ENCODE measurements at regions not wholly inside any gene's neighbourhood (a gene's known extent, or its start where the extent isn't known, plus 50 kb on each side); places are given as distances from the start of the nearest gene placed in this dataset.

GRCh38 chr3:6679510-6679909, 181.4 kb upstream of the GRM7 start:
- H3K36me3 ChIP-seq (ENCODE audit: insufficient read depth, low read length): no peaks in the 10 kb centered on the region
- no peak overlapping the region for H3K4me2 ChIP-seq (ENCODE audit: low read length)
- H3K4me1 ChIP-seq (ENCODE audit: insufficient read depth, low read length): no peaks in the 10 kb centered on the region
- H3K9ac ChIP-seq (ENCODE audit: low read length): no peak overlapping the region
- no peak overlapping the region for H3K4me3 ChIP-seq (ENCODE audit: insufficient read depth, low read depth, low read length)
- H2AFZ ChIP-seq (ENCODE audit: low read depth, low read length): no peak overlapping the region
- H3K4me3 Mint-ChIP-seq (ENCODE audit: unreplicated experiment): no peak overlapping the region
- no peaks in the 10 kb centered on the region for H3K36me3 Mint-ChIP-seq (ENCODE audit: low read depth, unreplicated experiment)
- H3K27me3 ChIP-seq (ENCODE audit: insufficient read depth, low read length): no peaks in the 10 kb centered on the region
- H3K27ac Mint-ChIP-seq (ENCODE audit: unreplicated experiment): no peak overlapping the region
- H3K27ac ChIP-seq (ENCODE audit: low read depth, low read length): no peak overlapping the region
- no peaks in the 10 kb centered on the region for H3K27me3 Mint-ChIP-seq (ENCODE audit: low read depth, unreplicated experiment)
- H3K9me3 Mint-ChIP-seq (ENCODE audit: unreplicated experiment): peaks cover 2% of the 10 kb centered on the region
- FAIRE-seq (no peak), DNase-seq (ENCODE audit: low read depth) (no peak)
- H3K9me3 ChIP-seq (ENCODE audit: insufficient read depth, low read depth, low read length): peaks cover 5% of the 10 kb centered on the region
- TF ChIP-seq CTCF (IDR thresholded peaks at IDR 0.05; ENCODE audit: insufficient read depth, low read depth, low read length) (no peak), EZH2 (IDR thresholded peaks at IDR 0.05; ENCODE audit: insufficient read depth, low read length) (no peak)
- H4K20me1 ChIP-seq (ENCODE audit: insufficient read depth, low read length): no peaks in the 10 kb centered on the region
- no peaks in the 10 kb centered on the region for H3K4me1 Mint-ChIP-seq (ENCODE audit: low read depth, unreplicated experiment)
- no peaks in the 10 kb centered on the region for H3K79me2 ChIP-seq (ENCODE audit: insufficient read depth, low read length)

GRCh38 chr3:6680119-6680806, 180.7 kb upstream of the GRM7 start:
- Histone ChIP-seq H3K4me2 (ENCODE audit: low read length) (no peak overlapping the region), H3K79me2 (ENCODE audit: insufficient read depth, low read length) (no peaks in the 10 kb centered on the region), H3K36me3 (ENCODE audit: insufficient read depth, low read length) (no peaks in the 10 kb centered on the region), H3K27me3 (ENCODE audit: insufficient read depth, low read length) (no peaks in the 10 kb centered on the region), H3K4me3 (ENCODE audit: insufficient read depth, low read depth, low read length) (no peak overlapping the region), H3K27ac (ENCODE audit: low read depth, low read length) (no peak overlapping the region), H4K20me1 (ENCODE audit: insufficient read depth, low read length) (no peaks in the 10 kb centered on the region), H2AFZ (ENCODE audit: low read depth, low read length) (no peak overlapping the region), H3K9me3 (ENCODE audit: insufficient read depth, low read depth, low read length) (peaks cover 5% of the 10 kb centered on the region), H3K4me1 (ENCODE audit: insufficient read depth, low read length) (no peaks in the 10 kb centered on the region), H3K9ac (ENCODE audit: low read length) (no peak overlapping the region)
- Mint-ChIP-seq H3K9me3 (ENCODE audit: unreplicated experiment) (peaks cover 2% of the 10 kb centered on the region), H3K27ac (ENCODE audit: unreplicated experiment) (no peak overlapping the region), H3K4me3 (ENCODE audit: unreplicated experiment) (no peak overlapping the region), H3K27me3 (ENCODE audit: low read depth, unreplicated experiment) (no peaks in the 10 kb centered on the region), H3K4me1 (ENCODE audit: low read depth, unreplicated experiment) (no peaks in the 10 kb centered on the region), H3K36me3 (ENCODE audit: low read depth, unreplicated experiment) (no peaks in the 10 kb centered on the region)
- FAIRE-seq: no peak
- DNase-seq (ENCODE audit: low read depth): no peak
- no peak for TF ChIP-seq CTCF (IDR thresholded peaks at IDR 0.05; ENCODE audit: insufficient read depth, low read depth, low read length)
- no peak for TF ChIP-seq EZH2 (IDR thresholded peaks at IDR 0.05; ENCODE audit: insufficient read depth, low read length)

GRCh38 chr3:6697285-6697684, 163.6 kb upstream of the GRM7 start:
- H3K9me3 Mint-ChIP-seq (ENCODE audit: unreplicated experiment): peaks cover 2% of the 10 kb centered on the region
- no peak for DNase-seq (ENCODE audit: low read depth)
- H3K36me3 Mint-ChIP-seq (ENCODE audit: low read depth, unreplicated experiment): no peaks in the 10 kb centered on the region
- no peaks in the 10 kb centered on the region for H3K79me2 ChIP-seq (ENCODE audit: insufficient read depth, low read length)
- H4K20me1 ChIP-seq (ENCODE audit: insufficient read depth, low read length): no peaks in the 10 kb centered on the region
- H3K4me1 ChIP-seq (ENCODE audit: insufficient read depth, low read length): no peaks in the 10 kb centered on the region
- H3K9me3 ChIP-seq (ENCODE audit: insufficient read depth, low read depth, low read length): no peaks in the 10 kb centered on the region
- H3K27me3 Mint-ChIP-seq (ENCODE audit: low read depth, unreplicated experiment): no peaks in the 10 kb centered on the region
- no peak overlapping the region for H3K4me3 ChIP-seq (ENCODE audit: insufficient read depth, low read depth, low read length)
- H3K27ac ChIP-seq (ENCODE audit: low read depth, low read length): no peak overlapping the region
- no peaks in the 10 kb centered on the region for H3K27me3 ChIP-seq (ENCODE audit: insufficient read depth, low read length)
- no peak overlapping the region for H3K4me3 Mint-ChIP-seq (ENCODE audit: unreplicated experiment)
- no peaks in the 10 kb centered on the region for H3K36me3 ChIP-seq (ENCODE audit: insufficient read depth, low read length)
- H2AFZ ChIP-seq (ENCODE audit: low read depth, low read length): no peak overlapping the region
- H3K4me2 ChIP-seq (ENCODE audit: low read length): no peak overlapping the region
- TF ChIP-seq CTCF (IDR thresholded peaks at IDR 0.05; ENCODE audit: insufficient read depth, low read depth, low read length) (no peak), EZH2 (IDR thresholded peaks at IDR 0.05; ENCODE audit: insufficient read depth, low read length) (no peak)
- no peak for FAIRE-seq
- H3K4me1 Mint-ChIP-seq (ENCODE audit: low read depth, unreplicated experiment): no peaks in the 10 kb centered on the region
- H3K27ac Mint-ChIP-seq (ENCODE audit: unreplicated experiment): no peak overlapping the region
- no peak overlapping the region for H3K9ac ChIP-seq (ENCODE audit: low read length)
